Smooth muscle cell (in vitro differentiated cells): ENCODE measurements at regions not wholly inside any gene's neighbourhood (a gene's known extent, or its start where the extent isn't known, plus 50 kb on each side); places are given as distances from the start of the nearest gene placed in this dataset.

Experiments
- DNase-seq: peaks from one replicate; lab custom pipeline; 2025; ENCODE audit not compliant: unreplicated experiment; lab: John Stamatoyannopoulos, UW
- H2AFZ ChIP-seq: fragments of 200-600 bp; sonication (generic); 2 replicates; pipeline ENCODE4 v1.6.0; 2016; ENCODE audit warnings: antibody characterized with exemption, low read depth, mild to moderate bottlenecking
- H3F3A ChIP-seq: fragments of 200-600 bp; sonication (generic); 2 replicates; pipeline ENCODE4 v1.6.0; 2017; ENCODE audit warnings: antibody characterized with exemption, low read depth
- H3K27ac ChIP-seq: fragments of 200-600 bp; sonication (generic); 2 replicates; pipeline ENCODE4 v1.5.1; 2016; ENCODE audit warnings: low read depth, mild to moderate bottlenecking
- H3K27me3 ChIP-seq: fragments of 200-600 bp; sonication (generic); 2 replicates; pipeline ENCODE4 v1.6.1; 2016; ENCODE audit warnings: low read depth, mild to moderate bottlenecking
- H3K36me3 ChIP-seq: fragments of 200-600 bp; sonication (generic); 2 replicates; pipeline ENCODE4 v1.5.1; 2016; ENCODE audit warnings: low read depth
- H3K4me1 ChIP-seq: fragments of 200-600 bp; sonication (generic); 2 replicates; pipeline ENCODE4 v1.5.1; 2016; ENCODE audit warnings: low read depth
- H3K4me2 ChIP-seq: fragments of 200-600 bp; sonication (generic); 2 replicates; pipeline ENCODE4 v1.6.0; 2016; ENCODE audit warnings: mild to moderate bottlenecking
- H3K4me3 ChIP-seq: fragments of 200-600 bp; sonication (generic); 2 replicates; pipeline ENCODE4 v1.5.1; 2016; ENCODE audit warnings: mild to moderate bottlenecking
- H3K79me2 ChIP-seq: fragments of 200-600 bp; sonication (generic); 2 replicates; pipeline ENCODE4 v1.6.0; 2016; ENCODE audit warnings: low read depth, mild to moderate bottlenecking
- H3K9ac ChIP-seq: fragments of 200-600 bp; sonication (generic); 2 replicates; pipeline ENCODE4 v1.6.0; 2016; ENCODE audit warnings: low read depth
- H3K9me3 ChIP-seq: fragments of 200-600 bp; sonication (generic); replicated peaks from 2 replicates; pipeline ENCODE4 v1.5.1; 2016; ENCODE audit warnings: low read depth
- H4K20me1 ChIP-seq: fragments of 200-600 bp; sonication (generic); 2 replicates; pipeline ENCODE4 v1.6.0; 2016; ENCODE audit warnings: low read depth
- WGBS: methylation state at CpG from one replicate; pipeline ENCODE4 v1.1.7; 2016; ENCODE audit warnings: low lambda C conversion rate; 5-methylcytosine and 5-hydroxymethylcytosine counted together
- TF ChIP-seq, protein P1 (sequence below): fragments of 200-600 bp; sonication (generic); IDR thresholded peaks from 2 replicates; pipeline ENCODE4 v1.5.1; 2017; ENCODE audit warnings: borderline replicate concordance, mild to moderate bottlenecking, antibody characterized with exemption; ENCODE audit not compliant: insufficient read depth, poor library complexity, severe bottlenecking

DNA sequence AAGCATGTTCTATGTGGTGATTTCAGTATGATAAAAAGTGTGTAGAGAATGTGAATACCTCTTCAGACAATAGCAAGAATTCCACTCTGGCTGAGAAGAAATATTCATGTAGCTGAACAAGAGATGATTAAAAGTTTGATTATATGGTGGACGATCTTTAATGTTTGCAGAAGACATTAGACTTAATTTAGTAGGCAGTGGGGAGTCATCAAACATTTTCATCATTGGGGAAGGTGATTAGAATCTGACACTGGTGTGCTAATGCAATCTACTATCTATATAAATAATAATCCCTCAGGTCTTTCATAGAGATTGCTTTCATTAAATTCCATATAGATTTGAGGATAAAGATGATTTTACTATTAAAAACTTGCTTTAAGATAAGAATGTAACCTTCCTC lies 761.0 kb downstream of the SOCS6 start:
- Histone ChIP-seq H3K27ac (no peak overlapping the region), H3K27me3 (no peaks in the 10 kb centered on the region), H3K36me3 (no peaks in the 10 kb centered on the region), H3K79me2 (no peaks in the 10 kb centered on the region), H3K9me3 (no peaks in the 10 kb centered on the region), H2AFZ (no peak overlapping the region), H3K4me1 (no peaks in the 10 kb centered on the region), H3F3A (no peaks in the 10 kb centered on the region), H3K4me3 (no peak overlapping the region), H3K4me2 (no peak overlapping the region), H3K9ac (no peak overlapping the region), H4K20me1 (no peaks in the 10 kb centered on the region)
- WGBS: 81% methylated on average over 1 of the region's 1 CpG
- TF ChIP-seq, protein P1, sequence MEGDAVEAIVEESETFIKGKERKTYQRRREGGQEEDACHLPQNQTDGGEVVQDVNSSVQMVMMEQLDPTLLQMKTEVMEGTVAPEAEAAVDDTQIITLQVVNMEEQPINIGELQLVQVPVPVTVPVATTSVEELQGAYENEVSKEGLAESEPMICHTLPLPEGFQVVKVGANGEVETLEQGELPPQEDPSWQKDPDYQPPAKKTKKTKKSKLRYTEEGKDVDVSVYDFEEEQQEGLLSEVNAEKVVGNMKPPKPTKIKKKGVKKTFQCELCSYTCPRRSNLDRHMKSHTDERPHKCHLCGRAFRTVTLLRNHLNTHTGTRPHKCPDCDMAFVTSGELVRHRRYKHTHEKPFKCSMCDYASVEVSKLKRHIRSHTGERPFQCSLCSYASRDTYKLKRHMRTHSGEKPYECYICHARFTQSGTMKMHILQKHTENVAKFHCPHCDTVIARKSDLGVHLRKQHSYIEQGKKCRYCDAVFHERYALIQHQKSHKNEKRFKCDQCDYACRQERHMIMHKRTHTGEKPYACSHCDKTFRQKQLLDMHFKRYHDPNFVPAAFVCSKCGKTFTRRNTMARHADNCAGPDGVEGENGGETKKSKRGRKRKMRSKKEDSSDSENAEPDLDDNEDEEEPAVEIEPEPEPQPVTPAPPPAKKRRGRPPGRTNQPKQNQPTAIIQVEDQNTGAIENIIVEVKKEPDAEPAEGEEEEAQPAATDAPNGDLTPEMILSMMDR: no peak
- no peak for DNase-seq

DNA sequence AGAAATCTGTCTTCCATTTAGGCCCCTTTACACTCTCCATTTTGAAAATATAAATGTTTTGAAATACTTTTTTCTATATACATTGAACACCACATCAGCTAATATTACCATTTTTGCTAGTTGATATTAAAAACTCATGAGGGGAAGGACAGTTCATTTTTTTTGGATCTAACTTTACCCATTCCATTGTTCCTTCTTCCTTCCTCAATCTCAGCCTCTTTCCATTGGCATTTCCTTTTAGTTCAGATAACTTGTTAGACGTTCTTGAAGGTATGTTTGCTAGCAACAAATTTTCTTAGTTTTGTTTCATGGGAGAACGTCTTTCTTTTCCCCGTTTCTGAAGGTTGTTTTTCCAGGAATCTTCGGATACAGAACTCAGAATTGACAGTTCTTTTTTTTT lies 759.0 kb downstream of the SOCS6 start:
- Histone ChIP-seq H3K9ac (no peak overlapping the region), H3K4me2 (no peak overlapping the region), H3F3A (no peaks in the 10 kb centered on the region), H3K27ac (no peak overlapping the region), H3K4me1 (no peaks in the 10 kb centered on the region), H3K9me3 (no peaks in the 10 kb centered on the region), H3K79me2 (no peaks in the 10 kb centered on the region), H3K4me3 (no peak overlapping the region), H3K36me3 (no peaks in the 10 kb centered on the region), H2AFZ (no peak overlapping the region), H4K20me1 (no peaks in the 10 kb centered on the region), H3K27me3 (no peaks in the 10 kb centered on the region)
- WGBS: 80% methylated on average over 4 of the region's 4 CpGs
- no peak for DNase-seq
- TF ChIP-seq, protein P1: no peak

DNA sequence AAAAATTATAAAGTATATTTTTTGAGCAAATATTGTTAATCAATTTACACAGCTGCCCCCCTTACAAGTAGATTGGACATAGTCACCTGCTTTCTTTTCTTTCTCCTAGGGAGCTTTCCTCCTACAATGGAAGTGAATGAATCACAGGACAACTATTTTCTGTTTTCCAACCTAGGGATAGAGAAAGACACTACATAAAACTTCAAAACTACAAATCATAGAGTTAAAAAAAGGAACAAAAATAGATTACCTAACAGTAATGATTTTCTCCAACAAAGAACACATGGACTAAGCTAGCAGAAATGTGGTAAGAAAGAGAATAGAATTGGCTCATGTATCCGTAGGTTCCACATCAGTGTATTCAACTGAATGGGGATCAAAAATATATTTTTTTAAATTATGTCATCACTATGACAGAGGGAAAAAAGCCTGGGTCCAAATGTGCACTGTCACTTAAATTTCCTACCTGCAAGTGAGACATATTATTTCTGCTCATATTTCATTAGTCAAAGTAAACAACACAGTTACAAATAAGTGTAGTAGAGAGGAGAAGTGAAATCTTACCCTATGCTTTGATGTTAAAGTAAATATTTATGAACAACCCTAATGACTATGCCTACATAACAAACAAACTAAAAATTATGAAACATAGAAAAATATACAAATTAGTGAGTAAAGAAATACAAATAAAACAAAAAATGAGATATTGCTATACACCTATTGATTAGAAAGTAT lies 756.7 kb downstream of the SOCS6 start:
- no peaks in the 10 kb centered on the region for H3K36me3 ChIP-seq
- H3K27ac ChIP-seq: no peak overlapping the region
- H3K79me2 ChIP-seq: no peaks in the 10 kb centered on the region
- H3K4me1 ChIP-seq: no peaks in the 10 kb centered on the region
- TF ChIP-seq, protein P1: no peak
- no peak for DNase-seq
- 0% methylated on average over 1 of the region's 1 CpG for WGBS
- H3F3A ChIP-seq: no peaks in the 10 kb centered on the region
- H3K9ac ChIP-seq: no peak overlapping the region
- H3K4me3 ChIP-seq: no peak overlapping the region
- H3K27me3 ChIP-seq: no peaks in the 10 kb centered on the region
- no peak overlapping the region for H3K4me2 ChIP-seq
- H2AFZ ChIP-seq: no peak overlapping the region
- no peaks in the 10 kb centered on the region for H3K9me3 ChIP-seq
- no peaks in the 10 kb centered on the region for H4K20me1 ChIP-seq

DNA sequence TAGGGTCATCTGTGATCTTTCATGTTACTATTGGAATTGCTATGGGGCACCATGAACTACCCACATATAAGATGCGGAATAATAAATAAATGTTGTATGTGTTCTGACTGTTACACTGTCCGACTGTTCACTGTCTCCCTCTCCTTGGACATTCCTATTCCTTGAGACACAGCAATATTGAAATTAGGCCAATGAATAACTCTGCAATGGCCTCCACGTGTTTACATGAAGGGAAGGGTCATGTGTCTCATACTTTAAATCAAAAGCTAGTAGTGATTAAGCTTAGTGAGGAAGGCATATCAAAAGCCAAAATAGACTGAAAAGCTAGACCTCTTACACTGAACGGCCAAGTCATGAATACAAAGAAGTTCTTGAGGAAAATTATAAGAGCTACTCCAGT lies 751.3 kb downstream of the SOCS6 start:
- no peak overlapping the region for H2AFZ ChIP-seq
- no peaks in the 10 kb centered on the region for H4K20me1 ChIP-seq

More for the DNA sequence above, 751.3 kb downstream of the SOCS6 start:
- H3K27me3 ChIP-seq: no peaks in the 10 kb centered on the region
- H3K27ac ChIP-seq: no peak overlapping the region
- no peak for DNase-seq
- H3K9me3 ChIP-seq: no peaks in the 10 kb centered on the region
- H3K4me2 ChIP-seq: no peak overlapping the region
- no peaks in the 10 kb centered on the region for H3K36me3 ChIP-seq
- no peak overlapping the region for H3K9ac ChIP-seq
- TF ChIP-seq, protein P1: no peak
- H3K4me3 ChIP-seq: no peak overlapping the region
- no peaks in the 10 kb centered on the region for H3K4me1 ChIP-seq
- 89% methylated on average over 4 of the region's 4 CpGs for WGBS
- H3K79me2 ChIP-seq: no peaks in the 10 kb centered on the region
- no peaks in the 10 kb centered on the region for H3F3A ChIP-seq
